SH-SY5Y (cell line): ENCODE measurements at regions not wholly inside any gene's neighbourhood (a gene's known extent, or its start where the extent isn't known, plus 50 kb on each side); places are given as distances from the start of the nearest gene placed in this dataset.

Source experiments
- GATA2 ChIP-seq: IDR thresholded peaks from 2 replicates; pipeline ENCODE4 v1.6.1; 2011; ENCODE audit warnings: mild to moderate bottlenecking, low read depth, low read length
- GATA3 ChIP-seq: IDR thresholded peaks from 2 replicates; pipeline ENCODE4 v1.6.1; 2011; ENCODE audit warnings: low read depth, mild to moderate bottlenecking, low read length, moderate library complexity

- TF ChIP-seq GATA2 (no peak), GATA3 (no peak)
Measured at GRCh38 chr9:31185831-31186230, 1198.6 kb upstream of the ACO1 start.
